AG10803 (cell line): ENCODE measurements at regions not wholly inside any gene's neighbourhood (a gene's known extent, or its start where the extent isn't known, plus 50 kb on each side); places are given as distances from the start of the nearest gene placed in this dataset.

Experiments used
- DNase-seq: peaks from one replicate; pipeline ENCODE4 v3.0.0; 2010; ENCODE audit warnings: low read depth
- H3K4me3 ChIP-seq: 2 replicates; pipeline ENCODE4 v1.5.1; 2011; ENCODE audit warnings: mild to moderate bottlenecking, low read length, control low read depth
- TF ChIP-seq, protein P1 (sequence below): conservative IDR thresholded peaks from 2 replicates; pipeline ENCODE4 v1.5.1; 2011; ENCODE audit warnings: mild to moderate bottlenecking, low read length, control low read depth, inconsistent platforms

DNA sequence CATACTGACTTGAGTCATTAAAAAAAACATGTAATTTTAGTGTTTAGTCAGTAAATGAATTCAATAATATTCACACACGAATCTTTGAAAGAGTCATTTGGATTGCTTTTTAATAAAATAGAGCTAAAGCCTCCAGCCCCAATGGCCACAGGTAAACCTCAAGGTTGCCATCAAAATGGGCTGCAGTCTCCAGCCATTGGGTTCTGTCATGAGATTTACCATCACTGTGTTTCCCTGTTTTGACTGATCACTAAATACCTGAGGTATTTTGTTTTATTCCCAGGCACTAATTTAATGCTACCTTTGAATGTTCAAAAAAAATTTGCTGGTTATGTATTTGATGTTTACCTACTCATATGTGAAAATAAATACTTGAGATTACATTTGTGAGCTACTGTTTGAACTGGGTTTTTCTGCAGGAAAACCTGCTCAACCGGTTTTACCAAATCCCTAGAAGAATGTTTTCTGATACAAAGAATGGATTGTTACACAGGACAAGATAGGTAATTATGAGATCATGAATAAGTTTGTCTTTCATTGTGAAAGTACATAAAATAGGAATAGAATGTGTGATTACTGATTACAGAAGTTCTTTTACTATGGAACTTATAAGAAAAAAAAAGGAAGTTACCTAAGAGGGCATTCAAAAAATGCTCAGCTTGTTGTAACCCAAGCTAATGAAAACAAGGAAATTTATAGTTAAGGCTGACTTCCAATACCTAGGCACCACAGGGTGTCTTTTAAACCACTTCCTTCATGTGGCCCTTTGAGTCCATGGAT lies 391.3 kb downstream of the EFNB2 start:
- TF ChIP-seq, protein P1, sequence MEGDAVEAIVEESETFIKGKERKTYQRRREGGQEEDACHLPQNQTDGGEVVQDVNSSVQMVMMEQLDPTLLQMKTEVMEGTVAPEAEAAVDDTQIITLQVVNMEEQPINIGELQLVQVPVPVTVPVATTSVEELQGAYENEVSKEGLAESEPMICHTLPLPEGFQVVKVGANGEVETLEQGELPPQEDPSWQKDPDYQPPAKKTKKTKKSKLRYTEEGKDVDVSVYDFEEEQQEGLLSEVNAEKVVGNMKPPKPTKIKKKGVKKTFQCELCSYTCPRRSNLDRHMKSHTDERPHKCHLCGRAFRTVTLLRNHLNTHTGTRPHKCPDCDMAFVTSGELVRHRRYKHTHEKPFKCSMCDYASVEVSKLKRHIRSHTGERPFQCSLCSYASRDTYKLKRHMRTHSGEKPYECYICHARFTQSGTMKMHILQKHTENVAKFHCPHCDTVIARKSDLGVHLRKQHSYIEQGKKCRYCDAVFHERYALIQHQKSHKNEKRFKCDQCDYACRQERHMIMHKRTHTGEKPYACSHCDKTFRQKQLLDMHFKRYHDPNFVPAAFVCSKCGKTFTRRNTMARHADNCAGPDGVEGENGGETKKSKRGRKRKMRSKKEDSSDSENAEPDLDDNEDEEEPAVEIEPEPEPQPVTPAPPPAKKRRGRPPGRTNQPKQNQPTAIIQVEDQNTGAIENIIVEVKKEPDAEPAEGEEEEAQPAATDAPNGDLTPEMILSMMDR: no peak
- no peak overlapping the region for H3K4me3 ChIP-seq
- DNase-seq: no peak

DNA sequence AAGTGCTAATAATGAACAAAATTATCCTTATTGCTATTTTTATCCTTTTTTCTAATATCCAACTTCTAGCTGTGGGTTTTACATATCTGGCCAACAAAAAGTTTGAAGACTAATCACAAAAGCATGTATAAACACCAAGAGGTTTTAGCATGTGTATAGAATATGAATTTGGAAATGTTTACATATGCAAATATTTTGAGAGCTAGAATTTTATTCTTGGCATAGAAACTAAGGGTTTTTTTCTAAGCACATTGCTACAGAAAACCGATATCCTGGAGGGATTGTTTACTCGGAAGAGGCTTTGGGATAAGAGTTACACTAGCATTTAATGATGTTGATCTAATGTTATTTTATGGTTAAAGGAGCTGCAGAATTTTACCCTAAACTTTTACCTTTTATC lies 392.1 kb downstream of the EFNB2 start:
- TF ChIP-seq, protein P1: no peak
- no peak overlapping the region for H3K4me3 ChIP-seq
- peak; percentile 34 for DNase-seq

DNA sequence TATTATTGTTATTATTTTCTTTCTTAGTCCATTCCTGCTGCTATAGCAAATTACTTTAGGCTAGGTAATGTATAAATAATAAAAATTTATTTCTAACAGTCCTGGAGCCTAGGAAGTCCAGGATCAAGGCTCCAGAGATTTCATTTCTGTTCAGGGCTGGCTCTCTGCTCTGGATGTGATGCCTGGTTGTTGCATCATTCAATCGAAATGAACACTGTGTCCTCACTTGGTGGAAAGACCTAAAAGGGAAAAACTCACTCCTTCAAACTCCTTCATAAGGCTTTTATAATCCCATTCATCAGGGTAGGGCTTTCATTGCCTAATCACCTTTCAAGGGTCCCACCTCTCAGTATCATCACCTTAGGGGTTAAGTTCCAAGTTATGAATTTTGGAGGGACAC lies 395.0 kb downstream of the EFNB2 start:
- H3K4me3 ChIP-seq: no peak overlapping the region
- no peak for DNase-seq
- TF ChIP-seq, protein P1: no peak

DNA sequence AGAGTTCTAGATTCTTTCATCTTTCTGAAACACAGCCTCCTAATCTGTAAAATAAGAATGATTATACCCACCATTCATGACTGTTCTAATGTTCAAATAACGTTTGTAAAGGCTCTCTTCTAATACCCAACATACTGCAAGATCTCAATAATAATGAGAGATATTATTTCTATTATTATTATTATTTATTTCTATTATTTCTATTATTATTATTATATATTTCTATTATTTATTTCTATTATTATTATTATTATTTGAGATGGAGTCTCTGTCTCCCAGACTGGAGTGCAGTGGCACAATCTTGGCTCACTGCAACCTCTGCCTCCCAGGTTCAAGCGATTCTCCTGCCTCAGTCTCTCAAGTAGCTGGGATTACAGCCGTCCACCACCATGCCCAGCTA lies 395.5 kb downstream of the EFNB2 start:
- no peak overlapping the region for H3K4me3 ChIP-seq
- TF ChIP-seq, protein P1: no peak
- no peak for DNase-seq

DNA sequence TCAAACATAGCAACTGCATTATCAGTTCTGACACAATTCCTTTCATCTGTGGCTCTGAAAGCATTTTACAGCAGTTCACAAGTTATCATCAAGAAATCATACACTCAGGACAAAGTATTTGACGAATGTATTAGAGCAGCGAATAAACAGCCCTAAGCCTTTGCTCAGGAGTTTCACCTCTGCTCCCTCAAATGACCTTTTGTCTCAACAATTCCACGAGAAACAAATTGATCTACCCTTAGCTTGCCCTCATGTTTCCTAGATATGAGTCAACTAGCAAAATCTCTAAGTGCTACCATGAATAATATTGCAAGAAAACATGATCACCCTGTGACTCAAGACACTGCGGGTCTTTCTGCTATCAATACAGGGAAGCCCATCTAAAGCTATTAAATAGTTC lies 396.1 kb downstream of the EFNB2 start:
- TF ChIP-seq, protein P1: no peak
- no peak for DNase-seq
- H3K4me3 ChIP-seq: no peak overlapping the region

DNA sequence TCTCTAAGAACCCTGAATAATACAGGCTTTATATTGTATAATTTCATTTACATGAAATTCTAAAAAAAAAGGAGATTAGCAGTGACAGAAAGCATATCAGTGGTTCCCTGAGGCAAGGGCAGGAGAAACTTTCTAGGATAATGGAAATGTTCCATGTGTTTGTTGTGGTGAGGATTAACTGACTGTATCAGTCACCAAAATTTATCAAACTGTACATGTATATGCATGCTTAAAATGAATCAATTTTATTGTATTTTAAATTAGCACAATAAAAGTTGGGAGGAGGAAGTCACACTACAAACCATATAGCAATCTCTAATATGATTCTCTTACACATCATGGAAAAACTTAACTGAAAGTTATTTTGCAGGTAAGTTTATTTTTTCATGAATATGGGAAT lies 396.8 kb downstream of the EFNB2 start:
- TF ChIP-seq, protein P1: no peak
- H3K4me3 ChIP-seq: no peak overlapping the region
- DNase-seq: no peak

DNA sequence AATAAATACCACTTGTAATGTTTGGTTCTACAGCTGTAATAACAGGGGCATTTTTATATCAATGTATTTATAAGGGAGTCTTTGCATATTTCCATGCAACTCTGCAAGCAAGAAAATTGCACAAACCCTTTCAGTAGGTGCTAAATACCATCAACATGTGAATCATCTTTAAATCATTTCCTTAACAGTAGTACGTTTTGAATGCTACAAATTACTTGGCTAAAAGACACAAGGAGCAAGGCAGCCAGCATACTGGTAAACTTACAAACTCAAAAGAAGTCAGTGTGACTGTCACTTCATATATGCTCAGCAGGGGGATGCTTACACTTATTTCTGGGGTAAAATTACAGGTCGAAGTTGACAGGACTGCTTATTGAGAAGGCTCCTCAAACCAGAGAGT lies 402.4 kb downstream of the EFNB2 start:
- DNase-seq: peak; percentile 85
- no peak overlapping the region for H3K4me3 ChIP-seq
- TF ChIP-seq, protein P1: no peak
